Hematopoietic multipotent progenitor cell (in vitro differentiated cells): ENCODE measurements at regions not wholly inside any gene's neighbourhood (a gene's known extent, or its start where the extent isn't known, plus 50 kb on each side); places are given as distances from the start of the nearest gene placed in this dataset.

ENCODE experiments used
- DNase-seq, 3 donors: peaks; one replicate each; pipeline ENCODE4 v3.0.0-alpha.2; 2011 to 2015; ENCODE audit warnings: low read depth in 2 of 3, low spot score in 2 of 3

DNA sequence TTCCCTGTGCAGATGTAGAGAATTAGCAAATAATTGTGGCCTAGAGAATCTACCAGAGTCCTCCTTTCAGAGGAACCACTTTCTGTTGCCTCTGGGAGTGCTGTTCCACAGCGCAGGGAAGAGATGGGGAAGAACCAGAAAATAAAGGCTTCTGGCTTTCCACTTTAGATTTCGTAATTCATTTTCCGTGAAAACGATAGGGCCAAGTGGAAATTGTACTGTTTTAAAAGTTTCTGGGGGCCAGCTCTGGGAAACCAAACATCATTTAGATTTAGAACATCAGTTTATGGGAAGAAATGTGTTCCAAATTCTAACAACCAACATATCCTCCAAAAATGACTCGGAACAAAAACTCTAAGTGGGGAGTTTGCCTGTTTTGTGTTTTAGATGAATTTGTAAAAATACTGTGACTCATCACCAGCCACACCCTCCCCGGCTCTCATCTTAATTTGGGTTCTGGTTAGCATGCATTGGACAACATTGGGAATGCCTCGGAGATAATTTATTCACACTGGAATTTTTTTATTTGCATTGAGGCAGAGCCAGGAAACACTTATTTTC lies 65.2 kb upstream of the LNX1 start:
- no peak for DNase-seq

DNA sequence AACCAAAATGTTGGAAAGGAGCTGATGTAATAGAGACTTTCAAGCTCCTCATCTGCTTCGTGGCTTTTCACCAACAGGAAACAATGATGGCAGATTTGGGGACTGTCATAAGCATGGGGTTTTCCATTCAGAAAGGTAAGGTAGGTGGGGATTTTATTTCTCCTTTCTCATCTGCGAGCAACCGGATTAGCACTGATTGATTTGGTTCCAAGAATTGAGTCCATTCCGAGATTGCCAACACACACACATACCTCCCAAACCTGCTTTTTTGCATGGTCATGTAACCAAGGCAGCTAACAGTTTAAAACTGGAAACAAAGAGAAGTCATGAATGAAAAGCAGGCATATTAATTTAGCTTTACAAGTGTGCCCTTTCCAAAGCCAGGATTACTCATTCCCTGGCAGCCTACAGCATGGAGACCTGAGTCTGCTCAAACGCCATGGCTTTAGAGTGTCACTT lies 63.0 kb upstream of the LNX1 start:
- no peak for DNase-seq

DNA sequence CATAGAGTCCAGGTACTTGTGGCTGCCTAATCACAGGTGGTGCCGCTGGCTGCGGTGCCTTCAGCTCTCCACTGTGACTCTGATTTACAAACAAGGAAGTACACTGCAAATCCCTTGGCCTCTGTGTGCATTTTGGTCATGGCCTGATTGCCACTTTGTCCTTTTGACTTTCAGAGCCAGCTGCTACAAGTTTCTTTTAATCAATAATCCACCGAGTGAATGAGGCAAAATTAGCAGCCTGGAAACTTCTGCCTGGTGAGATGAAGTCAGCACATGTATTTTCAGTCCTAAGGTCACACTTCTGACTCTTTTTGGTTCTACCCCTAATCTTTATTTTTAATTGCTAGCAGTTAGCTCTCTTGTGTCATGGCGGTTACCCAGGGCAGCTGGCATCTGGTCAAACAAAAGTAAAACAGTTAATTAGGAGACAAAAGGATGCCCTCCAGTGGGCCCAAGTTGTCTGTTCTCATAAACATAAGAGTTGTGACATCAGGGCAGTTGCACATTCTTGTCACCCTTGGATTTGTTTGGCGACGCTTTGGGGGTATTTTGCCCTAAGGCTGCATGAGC lies 62.3 kb upstream of the LNX1 start:
- peak in 1 of 3 donors; percentile 29 for DNase-seq

DNA sequence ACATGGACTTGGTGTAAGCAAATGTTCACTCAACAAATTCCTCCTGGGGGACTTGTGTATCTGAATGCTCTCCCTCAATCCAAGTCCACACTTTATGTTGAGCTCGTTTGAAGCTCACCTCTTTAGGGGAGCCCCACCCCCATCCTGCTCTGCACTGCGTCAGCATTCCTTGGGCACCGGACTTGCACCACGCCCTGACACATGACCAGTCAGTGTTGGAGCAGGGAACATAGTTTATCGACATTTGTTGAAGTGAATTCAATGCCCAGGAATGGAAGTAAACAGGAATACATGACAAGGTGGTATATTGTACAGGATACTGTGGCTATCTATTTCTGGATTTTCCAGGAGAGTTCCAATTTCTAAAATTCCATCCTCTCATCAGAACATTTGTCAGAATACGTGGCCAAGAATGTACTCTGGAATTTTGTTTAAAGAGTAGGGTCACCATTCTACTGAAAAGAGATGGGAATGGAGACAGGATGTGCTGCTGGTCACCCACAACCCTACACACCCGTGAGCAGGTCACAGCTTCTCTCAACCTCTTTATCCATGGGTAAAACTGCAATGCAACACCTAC lies 60.0 kb upstream of the LNX1 start:
- no peak for DNase-seq

DNA sequence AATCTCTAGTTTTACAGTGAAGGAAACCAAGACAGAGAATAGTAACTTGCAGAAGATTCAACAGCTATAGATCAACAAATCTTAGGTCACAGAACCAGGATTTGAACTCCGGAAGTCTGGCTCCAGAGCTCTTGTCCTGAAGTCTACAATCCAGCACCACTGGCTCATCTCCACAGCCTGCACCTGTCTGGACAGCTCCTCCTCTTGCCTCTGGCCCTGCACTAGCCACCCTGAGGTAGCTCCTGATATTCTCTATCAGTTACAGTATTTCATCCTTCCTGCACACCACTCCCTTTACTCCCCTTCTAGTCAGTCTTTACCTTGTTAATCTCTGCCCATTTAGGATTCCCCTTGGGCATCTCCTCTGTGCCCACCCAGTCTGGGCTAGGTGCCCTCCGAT lies 58.1 kb upstream of the LNX1 start:
- DNase-seq, result no peak

DNA sequence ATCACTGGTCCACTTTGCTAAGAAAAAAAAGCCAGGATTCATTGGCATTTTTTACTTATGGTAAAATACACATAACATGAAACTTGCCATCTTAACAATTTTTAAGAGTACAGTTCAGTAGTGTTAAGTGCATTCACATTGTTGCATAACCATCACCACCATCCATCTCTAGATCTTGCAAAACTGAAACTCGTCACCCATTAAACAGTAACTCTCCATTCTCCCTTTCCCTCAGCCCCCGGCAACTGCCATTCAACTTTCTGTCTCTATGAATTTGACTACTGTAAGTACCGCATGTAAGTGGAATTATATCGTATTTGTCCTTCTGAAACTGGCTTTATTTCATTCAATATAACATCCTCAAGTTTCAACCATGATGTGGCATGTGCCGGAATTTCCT lies 56.3 kb upstream of the LNX1 start:
- no peak for DNase-seq

DNA sequence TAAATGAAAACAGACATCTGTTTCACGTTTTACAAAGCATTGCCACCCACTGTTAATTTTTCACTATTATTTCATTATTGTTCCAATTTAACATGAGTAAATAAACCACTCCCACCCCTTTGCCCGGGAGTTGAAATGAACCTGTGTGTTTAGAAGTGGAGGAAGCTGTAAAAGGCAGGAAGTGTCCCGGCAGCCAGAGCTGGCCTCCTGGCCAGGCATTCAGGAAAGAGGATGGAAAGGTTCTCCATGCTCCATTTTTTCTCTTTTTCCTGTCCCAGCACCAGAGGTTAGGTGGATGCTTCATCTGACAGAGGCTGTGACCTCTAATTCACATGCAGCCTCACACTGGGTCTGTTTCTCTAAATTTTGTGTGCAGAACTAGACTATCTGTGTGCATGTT lies 55.5 kb upstream of the LNX1 start:
- no peak for DNase-seq

DNA sequence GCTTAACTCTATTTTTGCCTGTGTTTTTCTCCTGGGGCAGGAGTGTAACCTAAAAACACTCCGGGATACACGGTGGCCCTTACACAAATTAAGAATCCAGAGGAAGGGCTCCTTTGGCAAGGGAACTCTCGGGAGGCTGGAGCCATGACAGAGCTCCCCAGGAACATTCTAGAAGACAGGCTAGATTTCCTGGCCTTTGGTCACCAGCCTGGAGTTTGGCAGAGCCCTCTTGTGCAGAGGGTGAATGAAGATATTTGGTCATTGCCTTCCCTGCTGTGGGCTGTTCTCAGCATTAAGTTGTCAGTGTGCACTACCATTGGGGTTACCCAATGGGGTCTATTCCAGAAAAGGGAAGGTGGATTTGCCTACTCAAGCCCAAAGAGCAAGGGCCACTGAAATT lies 53.8 kb upstream of the LNX1 start:
- no peak for DNase-seq

DNA sequence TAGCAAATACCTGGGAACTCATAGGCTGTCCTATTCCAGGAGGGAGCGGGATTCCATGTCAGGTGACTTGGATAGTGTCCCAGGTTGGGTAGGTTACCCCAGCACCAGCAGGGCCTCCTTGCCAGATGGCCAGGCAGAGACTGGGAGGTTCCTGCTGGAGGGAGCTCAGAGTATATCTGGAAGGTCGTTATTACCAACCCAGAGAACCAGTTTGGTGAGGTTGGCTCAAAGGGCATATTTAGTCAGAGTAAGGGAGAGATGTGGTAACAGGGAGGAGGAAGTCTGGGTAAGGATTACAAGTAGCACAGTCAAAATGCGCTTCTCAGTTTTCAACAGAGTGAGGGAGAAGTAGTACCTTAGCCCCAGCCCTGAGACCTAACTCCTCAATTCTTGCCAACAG lies 53.3 kb upstream of the LNX1 start:
- no peak for DNase-seq
